Lower leg skin (tissue), 4 donors: ENCODE measurements at regions not wholly inside any gene's neighbourhood (a gene's known extent, or its start where the extent isn't known, plus 50 kb on each side); places are given as distances from the start of the nearest gene placed in this dataset.
"Not testable (repeated sequence)": the region's sequence is repeated elsewhere in the genome, so short reads cannot be mapped to it uniquely, and the experiment has no call there.

ENCODE experiments used
- DNase-seq, 2 donors: peaks; one replicate each; pipeline ENCODE4 v3.0.0-alpha.2; 2019; ENCODE audit warnings: low spot score in 2 of 2
- H3K4me3 ChIP-seq: fragments of 200-600 bp; sonication (generic); 2 replicates; pipeline ENCODE4 v1.5.1; 2017; ENCODE audit warnings: mild to moderate bottlenecking, low read depth; ENCODE audit not compliant: poor library complexity, severe bottlenecking
- POLR2A ChIP-seq, 2 donors: fragments of 450-650 bp; IDR thresholded peaks; one replicate each; pipeline ENCODE4 v1.6.1; 2016 to 2017; ENCODE audit warnings: antibody characterized with exemption in 2 of 2, mild to moderate bottlenecking in 1 of 2, moderate library complexity in 1 of 2
- WGBS, 2 donors: methylation state at CpG; one replicate each; pipeline ENCODE4 v1.1.5; 2018; 5-methylcytosine and 5-hydroxymethylcytosine counted together
- intact Hi-C: fragments of 100-400 bp; cut with DNase I; formaldehyde crosslinking; loops from one replicate; pipeline ENCODE4 v1.15.0; 2023; ENCODE audit warnings: low total_unique reads
- TF ChIP-seq, protein P1 (sequence below), 3 donors: fragments of 450-650 bp; IDR thresholded peaks; one replicate each; pipeline ENCODE4 v1.5.1; 2016; ENCODE audit warnings: antibody characterized with exemption in 3 of 3, mild to moderate bottlenecking in 3 of 3, moderate library complexity in 2 of 3

DNA sequence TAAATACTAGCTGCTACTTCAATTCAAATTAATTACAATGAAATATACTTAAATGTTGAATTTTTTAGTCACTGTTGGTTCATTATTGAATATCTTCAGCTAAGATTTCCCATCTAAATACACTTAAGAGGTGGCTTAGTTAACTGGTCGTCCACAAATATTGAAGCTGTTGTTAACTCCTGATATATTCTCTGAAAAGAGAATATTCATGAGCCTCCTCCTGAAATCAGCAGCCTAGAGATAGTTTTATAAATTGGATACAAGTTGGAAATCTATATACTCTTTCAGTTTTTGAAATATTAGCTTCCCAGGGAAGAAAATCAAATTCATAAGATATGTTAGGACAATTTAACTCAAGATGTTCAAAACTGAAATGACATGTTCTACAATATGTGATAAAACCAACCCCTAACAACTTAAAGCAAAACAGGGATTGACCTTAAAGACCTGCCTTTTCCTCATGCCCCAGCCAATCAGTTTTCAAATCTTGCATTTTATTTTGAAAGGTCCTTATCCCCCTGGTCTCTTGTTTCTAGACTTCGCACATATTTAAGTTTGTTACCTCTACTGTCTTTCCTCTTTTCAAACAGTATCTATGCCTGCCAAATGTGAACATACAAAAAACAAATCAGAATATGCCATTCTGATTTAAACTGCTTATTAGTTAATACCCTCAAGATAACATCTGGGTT is 2784.9 kb downstream of the RPIA start:
- DNase-seq, intact Hi-C loops, H3K4me3 ChIP-seq: not testable (repeated sequence)
- 27% methylated on average over 2 of the region's 2 CpGs for WGBS, 2 donors

DNA sequence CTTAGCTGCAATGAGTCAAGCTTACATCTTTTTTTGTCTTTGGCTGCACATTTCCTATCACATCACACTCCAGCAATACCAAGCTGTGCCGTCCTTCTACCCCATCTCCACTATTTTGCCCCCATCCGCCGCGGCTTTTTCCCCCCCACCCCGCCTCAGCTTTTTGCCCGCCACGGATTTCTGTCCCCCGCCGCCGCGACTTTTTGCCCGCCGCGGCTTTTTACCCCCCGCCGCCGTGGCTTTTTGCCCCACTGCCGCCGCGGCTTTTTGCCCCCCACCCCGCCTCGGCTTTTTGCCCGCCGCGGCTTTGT is 2785.4 kb downstream of the RPIA start:
- DNase-seq, intact Hi-C loops, H3K4me3 ChIP-seq: not testable (repeated sequence)
- WGBS, 2 donors: 4 to 8% methylated on average over 20 of the region's 25 CpGs

DNA sequence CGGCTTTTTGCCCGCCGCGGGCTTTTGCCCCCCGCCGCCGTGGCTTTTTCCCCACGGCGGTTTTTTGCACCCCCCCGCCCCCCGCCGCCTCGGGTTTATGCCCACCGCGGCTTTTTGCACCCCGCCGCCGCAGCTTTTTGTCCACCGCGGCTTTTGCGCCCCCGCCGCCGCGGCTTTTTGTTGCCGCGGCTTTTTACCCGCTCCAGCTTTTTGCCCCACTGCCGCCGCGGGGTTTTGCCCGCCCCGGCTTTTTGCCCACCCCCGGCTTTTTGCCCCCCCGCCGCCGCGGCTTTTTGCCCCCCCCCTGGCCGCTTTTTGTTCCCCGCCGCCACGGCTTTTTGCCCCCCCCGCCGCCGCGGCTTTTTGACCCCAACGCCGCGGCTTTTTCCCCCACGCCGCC is 2785.8 kb downstream of the RPIA start:
- 3 to 6% methylated on average over 35 to 44 of the region's 51 CpGs for WGBS, 2 donors
- H3K4me3 ChIP-seq, DNase-seq, intact Hi-C loops: not testable (repeated sequence)

DNA sequence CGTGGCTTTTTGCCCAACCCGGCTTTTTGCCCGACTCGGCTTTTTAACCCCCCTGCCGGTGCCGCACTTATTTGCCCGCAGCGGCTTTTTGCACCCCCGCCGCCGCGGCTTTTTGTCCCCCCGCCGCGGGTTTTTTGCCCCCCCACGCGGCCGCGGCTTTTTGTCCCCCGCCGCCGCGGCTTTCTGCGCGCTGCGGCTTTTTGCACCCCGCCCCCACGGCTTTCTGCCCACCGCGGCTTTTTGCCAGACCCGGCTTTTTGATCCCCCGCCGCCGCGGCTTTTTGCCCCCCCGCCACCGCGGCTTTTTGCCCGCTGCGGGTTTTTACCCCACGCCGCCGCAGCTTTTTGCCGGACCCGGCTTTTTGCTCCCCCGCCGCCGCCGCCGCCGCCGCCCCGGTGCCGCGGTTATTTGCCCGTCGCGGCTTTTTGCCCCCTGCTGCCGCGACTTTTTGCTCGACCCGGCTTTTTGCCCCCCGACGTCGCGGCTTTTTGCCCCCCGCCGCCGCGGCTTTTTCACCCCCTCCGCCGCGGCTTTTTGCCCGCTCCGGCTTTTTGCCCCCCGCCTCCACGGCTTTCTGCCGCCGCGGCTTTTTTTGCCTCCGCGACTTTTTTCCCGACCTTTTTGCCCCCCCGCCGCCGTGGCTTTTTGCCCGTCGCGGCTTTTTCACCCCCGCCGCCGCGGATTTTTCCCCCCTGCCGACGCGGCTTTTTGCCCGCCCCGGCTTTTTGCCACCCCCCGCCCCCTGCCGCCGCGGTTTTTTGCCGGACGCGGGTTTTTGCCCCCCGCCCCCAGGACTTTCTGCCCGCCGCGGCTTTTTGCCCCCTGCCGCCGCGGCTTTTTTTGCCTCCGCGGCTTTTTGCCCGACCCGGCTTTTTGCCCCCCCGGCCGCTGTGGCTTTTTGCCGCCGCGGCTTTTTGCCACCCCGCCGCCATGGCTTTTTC is 2786.5 kb downstream of the RPIA start:
- peak in 1 of 2 donors; percentile 86 for DNase-seq
- intact Hi-C loops: no loop called here
- WGBS, 2 donors: 2 to 3% methylated on average over 123 of the region's 123 CpGs

DNA sequence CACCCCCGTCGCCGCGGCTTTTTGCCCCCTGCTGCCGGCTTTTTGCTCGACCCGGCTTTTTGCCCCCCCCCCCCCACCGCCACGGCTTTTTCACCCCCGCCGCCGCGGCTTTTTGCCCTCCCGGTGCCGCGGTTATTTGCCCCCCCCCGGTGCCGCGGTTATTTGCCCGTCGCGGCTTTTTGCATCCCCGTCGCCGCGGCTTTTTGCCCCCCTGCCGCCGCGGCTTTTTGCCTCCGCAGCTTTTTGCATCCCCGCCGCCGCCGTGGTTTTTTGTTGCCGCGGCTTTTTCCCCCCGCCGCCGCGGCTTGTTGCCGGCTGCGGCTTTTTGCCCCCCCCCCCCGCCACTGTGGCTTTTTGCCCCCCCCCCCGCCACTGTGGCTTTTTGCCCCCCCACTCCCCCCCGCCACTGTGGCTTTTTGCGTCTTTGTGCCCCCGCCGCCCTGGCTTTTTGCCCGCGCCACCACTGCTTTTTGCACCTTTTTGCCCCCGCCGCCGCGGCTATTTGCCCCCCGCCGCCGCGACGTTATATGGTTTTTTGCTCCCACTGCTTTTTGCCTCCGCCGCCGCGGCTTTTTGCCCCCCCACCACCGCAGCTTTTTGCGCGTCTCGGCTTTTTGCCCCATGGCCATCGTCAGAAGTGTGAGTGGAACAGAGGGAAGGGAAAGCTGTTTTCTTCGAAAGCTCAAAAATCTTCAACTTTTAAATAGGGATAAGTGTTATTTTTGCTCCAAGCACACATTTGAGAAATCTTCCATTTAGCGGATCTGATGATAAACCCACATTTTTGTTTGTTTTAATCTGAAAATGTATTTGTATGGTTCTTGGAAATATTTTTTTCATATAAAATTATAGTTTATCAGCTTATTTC is 2787.6 kb downstream of the RPIA start:
- H3K4me3 ChIP-seq, intact Hi-C loops: not testable (repeated sequence)
- peak in 1 of 2 donors; percentile 86 for DNase-seq
- WGBS, 2 donors: 3% methylated on average over 68 of the region's 70 CpGs

More for the DNA sequence above, 2786.5 kb downstream of the RPIA start:
- TF ChIP-seq, protein P1, sequence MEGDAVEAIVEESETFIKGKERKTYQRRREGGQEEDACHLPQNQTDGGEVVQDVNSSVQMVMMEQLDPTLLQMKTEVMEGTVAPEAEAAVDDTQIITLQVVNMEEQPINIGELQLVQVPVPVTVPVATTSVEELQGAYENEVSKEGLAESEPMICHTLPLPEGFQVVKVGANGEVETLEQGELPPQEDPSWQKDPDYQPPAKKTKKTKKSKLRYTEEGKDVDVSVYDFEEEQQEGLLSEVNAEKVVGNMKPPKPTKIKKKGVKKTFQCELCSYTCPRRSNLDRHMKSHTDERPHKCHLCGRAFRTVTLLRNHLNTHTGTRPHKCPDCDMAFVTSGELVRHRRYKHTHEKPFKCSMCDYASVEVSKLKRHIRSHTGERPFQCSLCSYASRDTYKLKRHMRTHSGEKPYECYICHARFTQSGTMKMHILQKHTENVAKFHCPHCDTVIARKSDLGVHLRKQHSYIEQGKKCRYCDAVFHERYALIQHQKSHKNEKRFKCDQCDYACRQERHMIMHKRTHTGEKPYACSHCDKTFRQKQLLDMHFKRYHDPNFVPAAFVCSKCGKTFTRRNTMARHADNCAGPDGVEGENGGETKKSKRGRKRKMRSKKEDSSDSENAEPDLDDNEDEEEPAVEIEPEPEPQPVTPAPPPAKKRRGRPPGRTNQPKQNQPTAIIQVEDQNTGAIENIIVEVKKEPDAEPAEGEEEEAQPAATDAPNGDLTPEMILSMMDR (IDR thresholded peaks at IDR 0.05): no peak
- no peak for TF ChIP-seq POLR2A (IDR thresholded peaks at IDR 0.05)
- peak overlapping the region; percentile 22 for H3K4me3 ChIP-seq

DNA sequence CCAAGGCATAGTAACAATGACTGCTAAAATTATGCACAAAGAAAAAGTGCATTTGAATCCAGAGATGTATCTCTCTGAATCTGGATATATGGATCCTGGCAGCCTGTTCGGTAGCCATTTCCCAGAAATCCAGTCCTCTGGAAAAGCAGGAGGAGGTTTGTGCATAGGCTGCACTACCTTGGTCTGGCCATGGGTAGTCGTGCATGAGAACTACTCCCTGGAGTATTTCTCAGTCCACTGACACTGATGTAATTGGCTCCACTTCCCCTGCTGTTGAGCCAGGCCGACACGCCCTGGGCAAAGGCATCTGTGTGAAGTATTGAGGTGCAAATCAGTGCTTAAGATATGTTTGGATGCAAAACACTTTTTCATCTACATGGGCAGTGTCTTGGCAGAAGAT is 2793.8 kb downstream of the RPIA start:
- H3K4me3 ChIP-seq, DNase-seq, intact Hi-C loops: not testable (repeated sequence)
- 3 to 10% methylated on average over 4 of the region's 4 CpGs for WGBS, 2 donors

DNA sequence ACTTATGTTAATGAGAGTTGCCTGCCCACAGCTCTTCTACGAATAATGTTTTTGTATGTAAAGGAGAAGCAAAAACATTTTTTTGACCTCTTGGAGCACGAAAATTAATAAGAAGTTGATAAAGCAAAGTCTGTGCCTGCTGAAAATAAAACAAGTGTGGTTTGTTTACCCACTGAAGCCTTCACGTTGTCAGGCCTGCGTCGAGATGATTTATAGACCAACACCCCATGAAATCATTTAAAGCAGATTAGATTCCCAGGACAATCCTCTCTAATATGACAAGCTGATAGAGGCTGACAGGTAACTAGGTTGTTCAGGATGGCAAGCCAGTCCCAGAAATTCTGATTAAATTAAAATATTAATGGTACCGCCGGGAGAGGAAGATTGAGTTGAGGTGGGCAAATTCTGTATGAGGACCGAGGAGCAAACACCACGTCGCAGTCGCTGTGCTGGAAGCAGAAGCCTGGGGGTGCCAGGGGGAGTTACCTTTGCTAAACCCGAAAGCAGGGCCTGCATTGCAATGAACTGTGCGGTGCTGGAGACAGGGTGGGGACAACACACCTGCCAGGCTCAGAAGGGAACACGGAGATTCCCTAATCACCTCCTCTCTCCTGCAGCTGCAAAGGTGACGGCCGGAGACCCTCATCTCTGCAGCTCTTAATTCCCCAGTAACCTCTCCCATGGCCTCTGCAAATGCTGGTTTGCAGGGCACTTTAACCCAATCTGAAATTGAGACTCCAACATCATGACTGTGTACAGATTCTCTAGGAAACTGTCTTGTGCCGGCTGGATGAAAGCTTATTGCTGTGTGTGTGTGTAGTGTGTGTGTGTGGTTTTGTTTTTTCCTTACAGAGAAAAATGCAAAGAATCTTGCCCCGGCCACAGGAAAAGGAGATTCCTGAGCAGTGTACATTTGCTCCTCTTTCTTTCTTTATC is 2805.9 kb downstream of the RPIA start:
- intact Hi-C loops, H3K4me3 ChIP-seq: not testable (repeated sequence)
- DNase-seq: peak in 1 of 2 donors; percentile 50
- 45 to 52% methylated on average over 8 of the region's 18 CpGs for WGBS, 2 donors

DNA sequence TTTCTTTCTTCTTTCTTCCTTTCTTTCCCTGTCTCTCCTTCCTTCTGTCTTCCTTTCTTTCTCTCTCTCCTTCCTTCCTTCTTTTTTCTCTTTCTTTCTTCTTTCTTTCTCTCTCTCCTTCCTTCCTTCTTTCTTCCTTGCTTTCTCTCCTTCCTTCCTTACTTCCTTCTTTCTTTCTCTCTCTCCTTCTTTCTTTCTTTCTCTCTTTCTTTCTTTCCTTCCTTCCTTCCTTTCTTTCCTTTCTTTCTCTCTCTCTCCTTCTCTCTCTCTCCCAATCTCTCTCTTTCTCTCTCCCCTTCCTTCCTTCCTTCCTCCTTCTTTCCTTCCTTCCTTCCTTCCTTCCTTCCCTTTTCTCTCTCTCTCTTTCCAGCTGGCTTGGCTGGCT is 2806.6 kb downstream of the RPIA start:
- intact Hi-C loops, DNase-seq, H3K4me3 ChIP-seq: not testable (repeated sequence)

DNA sequence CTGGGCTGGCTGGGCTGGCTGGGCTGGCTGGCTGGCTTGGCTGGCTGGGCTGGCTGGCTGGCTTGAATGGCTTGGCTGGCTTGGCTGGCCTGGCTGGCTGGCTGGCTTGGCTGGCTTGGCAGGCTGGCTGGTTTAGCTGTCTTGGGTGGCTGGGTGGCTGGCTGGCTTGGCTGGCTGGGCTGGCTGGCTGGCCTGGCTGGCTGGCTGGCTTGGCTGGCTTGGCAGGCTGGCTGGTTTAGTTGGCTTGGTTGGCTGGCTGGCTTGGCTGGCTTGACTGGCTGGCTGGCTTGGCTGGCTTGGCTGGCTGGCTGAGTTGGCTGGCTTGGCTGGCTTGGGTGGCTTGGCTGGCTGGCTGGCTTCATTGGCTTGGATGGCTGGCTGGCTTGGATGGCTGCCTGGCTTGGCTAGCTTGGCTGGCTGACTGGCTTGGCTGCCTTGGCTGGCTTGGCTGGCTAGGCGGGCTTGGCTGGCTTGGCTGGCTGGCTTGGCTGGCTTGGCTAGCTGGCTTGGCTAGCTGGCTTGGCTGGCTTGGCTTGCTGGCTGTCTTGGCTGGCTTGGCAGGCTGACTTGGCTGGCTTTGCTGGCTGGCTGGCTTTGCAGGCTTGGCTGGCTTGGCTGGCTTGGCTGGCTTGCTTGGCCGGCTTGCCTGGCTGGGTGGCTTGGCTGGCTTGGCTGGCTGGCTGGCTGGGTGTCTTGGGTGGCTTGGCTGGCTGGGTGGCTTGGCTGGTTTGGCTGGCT is 2807.2 kb downstream of the RPIA start:
- DNase-seq: peak in 1 of 2 donors; percentile 85
- H3K4me3 ChIP-seq, intact Hi-C loops: not testable (repeated sequence)
- 50 to 56% methylated on average over 2 of the region's 2 CpGs for WGBS, 2 donors

DNA sequence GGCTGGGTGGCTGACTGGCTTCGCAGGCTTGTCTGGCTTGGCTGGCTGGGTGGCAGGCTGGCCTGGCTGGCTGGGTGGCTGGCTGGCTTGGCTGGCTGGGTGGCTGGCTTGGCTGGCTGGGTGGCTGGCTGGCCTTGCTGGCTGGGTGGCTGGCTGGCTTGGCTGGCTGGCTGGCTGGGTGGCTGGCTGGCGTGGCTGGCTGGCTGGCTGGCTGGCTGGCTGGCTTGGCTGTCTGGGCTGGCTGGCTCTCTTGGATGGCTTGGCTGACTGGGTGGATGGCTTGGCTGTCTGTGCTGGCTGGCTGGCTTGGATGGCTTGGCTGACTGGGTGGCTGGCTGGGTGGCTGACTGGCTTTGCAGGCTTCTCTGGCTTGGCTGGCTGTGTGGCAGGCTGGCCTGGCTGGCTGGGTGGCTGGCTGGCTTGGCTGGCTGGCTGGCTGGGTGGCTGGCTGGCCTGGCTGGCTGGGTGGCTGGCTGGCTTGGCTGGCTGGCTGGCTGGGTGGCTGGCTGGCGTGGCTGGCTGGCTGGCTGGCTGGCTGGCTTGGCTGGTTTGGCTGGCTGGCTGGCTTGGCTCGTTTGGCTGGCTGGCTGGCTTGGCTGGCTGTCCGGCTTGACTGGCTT is 2808.1 kb downstream of the RPIA start:
- H3K4me3 ChIP-seq, intact Hi-C loops: not testable (repeated sequence)
- DNase-seq: peak in 1 of 2 donors; percentile 86
- WGBS, 2 donors: 28 to 39% methylated on average over 4 to 5 of the region's 5 CpGs

DNA sequence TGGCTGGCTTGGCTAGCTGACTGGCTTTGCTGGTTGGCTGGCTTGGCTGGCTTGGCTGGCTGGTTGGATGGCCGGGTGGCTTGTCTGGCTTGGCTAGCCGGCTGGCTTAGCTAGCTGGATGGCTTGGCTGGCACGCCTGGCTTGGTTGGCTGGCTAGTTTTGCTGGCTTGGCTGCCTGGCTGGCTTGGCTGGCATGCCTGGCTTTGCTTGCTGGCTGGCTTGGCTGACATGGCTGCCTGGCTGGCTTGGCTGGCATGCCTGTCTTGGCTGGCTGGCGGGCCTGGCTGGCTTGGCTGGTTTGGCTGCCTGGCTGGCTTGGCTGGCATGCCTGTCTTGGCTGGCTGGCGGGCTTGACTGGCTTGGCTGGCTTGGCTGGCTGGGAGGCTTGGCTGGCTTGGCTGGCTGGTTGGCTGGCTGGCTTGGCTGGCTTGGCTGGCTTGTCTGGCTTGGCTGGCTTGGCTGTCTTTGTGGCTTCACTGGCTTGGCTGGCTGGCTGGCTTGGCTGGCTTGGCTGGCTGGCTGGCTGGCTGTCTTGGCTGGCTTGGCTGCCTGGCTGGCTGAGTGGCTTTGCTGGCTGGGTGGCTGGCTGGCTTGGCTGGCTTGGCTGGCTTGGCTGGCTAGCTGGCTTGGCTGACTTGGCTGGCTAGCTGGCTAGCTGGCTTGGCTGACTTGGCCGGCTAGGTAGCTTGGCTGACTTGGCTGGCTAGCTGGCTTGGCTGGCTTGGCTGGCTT is 2808.9 kb downstream of the RPIA start:
- H3K4me3 ChIP-seq, intact Hi-C loops: not testable (repeated sequence)
- peak in 1 of 2 donors; percentile 79 for DNase-seq
- WGBS, 2 donors: 45 to 60% methylated on average over 3 to 6 of the region's 6 CpGs
